ENCODE measurements at regions not wholly inside any gene's neighbourhood (a gene's known extent, or its start where the extent isn't known, plus 50 kb on each side); places are given as distances from the start of the nearest gene placed in this dataset.

DNA sequence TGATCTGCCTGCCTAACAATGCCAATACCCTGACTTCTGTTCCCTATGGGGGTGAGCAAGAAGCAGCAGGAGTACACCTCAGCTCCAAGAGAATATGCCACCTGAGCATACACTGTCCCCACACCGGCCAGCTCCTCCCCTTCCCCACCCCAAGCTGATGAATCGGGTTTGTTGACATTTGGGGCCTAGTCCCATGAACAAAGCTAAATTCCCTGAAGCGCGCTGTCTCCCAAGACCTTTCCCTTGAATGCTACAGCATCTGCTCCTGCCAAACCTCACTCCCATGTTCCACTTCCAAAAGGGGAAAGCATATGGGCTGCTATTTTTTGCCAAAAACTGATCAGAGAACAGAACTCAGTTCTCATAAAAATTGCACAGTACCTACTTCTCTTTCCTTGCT, 220.4 kb upstream of the CAMK1G start:
- no peak overlapping the region for H3K4me3 ChIP-seq
- TF ChIP-seq, protein P1, sequence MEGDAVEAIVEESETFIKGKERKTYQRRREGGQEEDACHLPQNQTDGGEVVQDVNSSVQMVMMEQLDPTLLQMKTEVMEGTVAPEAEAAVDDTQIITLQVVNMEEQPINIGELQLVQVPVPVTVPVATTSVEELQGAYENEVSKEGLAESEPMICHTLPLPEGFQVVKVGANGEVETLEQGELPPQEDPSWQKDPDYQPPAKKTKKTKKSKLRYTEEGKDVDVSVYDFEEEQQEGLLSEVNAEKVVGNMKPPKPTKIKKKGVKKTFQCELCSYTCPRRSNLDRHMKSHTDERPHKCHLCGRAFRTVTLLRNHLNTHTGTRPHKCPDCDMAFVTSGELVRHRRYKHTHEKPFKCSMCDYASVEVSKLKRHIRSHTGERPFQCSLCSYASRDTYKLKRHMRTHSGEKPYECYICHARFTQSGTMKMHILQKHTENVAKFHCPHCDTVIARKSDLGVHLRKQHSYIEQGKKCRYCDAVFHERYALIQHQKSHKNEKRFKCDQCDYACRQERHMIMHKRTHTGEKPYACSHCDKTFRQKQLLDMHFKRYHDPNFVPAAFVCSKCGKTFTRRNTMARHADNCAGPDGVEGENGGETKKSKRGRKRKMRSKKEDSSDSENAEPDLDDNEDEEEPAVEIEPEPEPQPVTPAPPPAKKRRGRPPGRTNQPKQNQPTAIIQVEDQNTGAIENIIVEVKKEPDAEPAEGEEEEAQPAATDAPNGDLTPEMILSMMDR (IDR thresholded peaks at IDR 0.05), result no peak
- no peaks in the 10 kb centered on the region for H3K36me3 ChIP-seq
- no peaks in the 10 kb centered on the region for H3K27me3 ChIP-seq (replicated peaks; ENCODE audit: insufficient read depth)
- H3K4me1 ChIP-seq (ENCODE audit: control insufficient read depth in 1 of 2, low read depth in 2 of 2), result no peaks in the 10 kb centered on the region
- ATAC-seq (ENCODE audit: insufficient number of reproducible peaks, low FRiP score, low read depth), result no peak
- DNase-seq (ENCODE audit: low spot score), result no peak
- H3K27ac ChIP-seq, result no peak overlapping the region
- H3K9me3 ChIP-seq, result no peaks in the 10 kb centered on the region

DNA sequence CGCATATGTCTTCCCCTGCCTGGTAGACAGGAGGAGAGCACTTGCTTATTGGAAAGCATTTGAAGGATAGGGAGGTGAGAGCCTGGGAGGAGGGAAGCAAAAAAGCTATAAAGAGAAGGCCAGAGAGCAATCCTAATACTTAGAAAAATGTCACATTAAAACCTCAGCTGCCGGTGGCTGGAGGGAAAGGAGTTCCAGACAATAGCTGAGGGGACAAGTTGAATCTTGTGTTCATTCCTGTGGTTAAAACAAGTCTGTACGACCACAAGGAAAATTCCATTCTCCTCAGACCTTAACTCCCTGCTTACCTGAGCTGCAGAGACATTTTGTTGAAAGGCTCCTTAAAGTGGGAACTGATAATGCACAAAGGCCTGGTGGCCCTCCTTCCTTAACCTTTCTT, 218.8 kb upstream of the CAMK1G start:
- Histone ChIP-seq H3K4me3 (no peak overlapping the region), H3K9me3 (no peaks in the 10 kb centered on the region), H3K27ac (no peak overlapping the region), H3K27me3 (replicated peaks; ENCODE audit: insufficient read depth) (no peaks in the 10 kb centered on the region), H3K4me1 (ENCODE audit: control insufficient read depth in 1 of 2, low read depth in 2 of 2) (no peaks in the 10 kb centered on the region), H3K36me3 (no peaks in the 10 kb centered on the region)
- no peak for ATAC-seq (ENCODE audit: insufficient number of reproducible peaks, low FRiP score, low read depth)
- DNase-seq (ENCODE audit: low spot score), result no peak
- TF ChIP-seq, protein P1 (IDR thresholded peaks at IDR 0.05), result no peak

DNA sequence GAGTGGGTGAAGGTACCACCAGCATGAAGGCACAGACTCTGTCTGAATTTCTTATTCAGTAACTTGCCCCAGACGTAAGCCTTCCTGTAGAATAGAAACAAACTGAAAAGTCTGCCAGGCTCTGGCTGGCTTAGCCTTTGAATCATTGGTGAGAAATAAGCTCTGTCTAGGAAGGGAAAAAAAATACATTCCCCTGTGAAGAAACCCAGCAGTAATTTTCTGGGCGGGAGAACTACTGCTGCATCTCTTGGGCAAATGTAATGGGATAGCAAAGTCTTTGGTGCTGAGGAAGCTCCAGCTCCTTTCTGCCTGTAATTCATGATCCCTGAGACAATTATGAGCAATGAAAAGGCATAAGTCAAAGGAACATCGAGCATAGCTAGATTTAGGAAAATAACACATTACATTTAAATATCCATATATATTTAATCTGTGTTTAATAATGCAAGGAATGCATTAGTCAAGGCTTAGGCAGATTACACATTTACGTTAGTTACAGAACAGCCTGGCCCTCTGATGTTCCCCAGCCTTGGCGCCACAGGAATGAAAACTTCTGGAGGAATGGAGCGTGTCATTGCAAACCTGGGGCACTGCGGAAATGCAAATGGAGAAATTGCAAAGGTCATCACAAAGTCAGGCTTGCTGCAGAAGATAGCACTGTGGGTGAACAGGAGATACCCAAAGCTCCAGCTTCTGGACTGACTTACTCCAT, 216.3 kb upstream of the CAMK1G start:
- Histone ChIP-seq H3K9me3 (no peaks in the 10 kb centered on the region), H3K27ac (no peak overlapping the region), H3K27me3 (replicated peaks; ENCODE audit: insufficient read depth) (no peaks in the 10 kb centered on the region), H3K36me3 (no peaks in the 10 kb centered on the region), H3K4me3 (no peak overlapping the region), H3K4me1 (ENCODE audit: control insufficient read depth in 1 of 2, low read depth in 2 of 2) (no peaks in the 10 kb centered on the region)
- DNase-seq (ENCODE audit: low spot score) (no peak), ATAC-seq (ENCODE audit: insufficient number of reproducible peaks, low FRiP score, low read depth) (no peak)
- TF ChIP-seq, protein P1 (IDR thresholded peaks at IDR 0.05), result no peak

DNA sequence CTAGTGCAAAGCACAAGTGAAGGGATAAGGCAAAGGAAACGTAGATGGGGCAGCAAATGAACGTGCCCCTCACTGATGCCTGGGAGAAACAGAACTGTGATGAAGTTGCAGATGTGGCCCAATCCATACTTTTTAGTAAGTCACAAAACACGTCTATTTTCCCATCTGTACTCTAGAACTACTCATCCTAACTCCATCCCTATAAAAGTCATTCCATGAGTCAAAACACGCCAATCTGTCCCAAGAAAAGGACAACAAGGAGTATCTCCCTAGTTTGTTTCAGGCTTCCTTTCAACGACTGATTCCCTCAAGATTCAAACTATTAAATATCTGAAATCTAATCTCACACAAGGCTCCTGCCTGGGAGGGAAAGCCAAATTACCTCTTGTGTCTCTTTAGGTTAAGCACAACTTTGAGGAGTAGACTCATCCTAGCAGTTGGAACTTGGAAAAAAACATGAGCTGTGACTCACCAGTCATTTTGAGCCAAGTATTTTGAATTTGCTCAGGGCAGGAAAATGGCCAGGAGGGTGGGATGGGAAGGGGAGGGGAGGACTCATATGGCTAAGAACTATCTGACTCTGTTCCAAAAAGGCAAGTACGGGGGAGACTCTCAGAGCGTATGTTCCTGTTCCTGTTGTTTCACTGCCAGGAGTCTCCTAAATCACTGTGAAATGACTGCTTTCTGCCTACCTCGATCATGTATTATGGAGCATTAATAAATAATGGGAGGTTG, 214.5 kb upstream of the CAMK1G start:
- H3K27ac ChIP-seq, result no peak overlapping the region
- TF ChIP-seq, protein P1 (IDR thresholded peaks at IDR 0.05), result no peak
- no peaks in the 10 kb centered on the region for H3K9me3 ChIP-seq
- ATAC-seq (ENCODE audit: insufficient number of reproducible peaks, low FRiP score, low read depth) (no peak), DNase-seq (ENCODE audit: low spot score) (no peak)
- H3K4me1 ChIP-seq (ENCODE audit: control insufficient read depth in 1 of 2, low read depth in 2 of 2), result no peaks in the 10 kb centered on the region
- H3K4me3 ChIP-seq, result no peak overlapping the region
- H3K36me3 ChIP-seq, result no peaks in the 10 kb centered on the region
- no peaks in the 10 kb centered on the region for H3K27me3 ChIP-seq (replicated peaks; ENCODE audit: insufficient read depth)

DNA sequence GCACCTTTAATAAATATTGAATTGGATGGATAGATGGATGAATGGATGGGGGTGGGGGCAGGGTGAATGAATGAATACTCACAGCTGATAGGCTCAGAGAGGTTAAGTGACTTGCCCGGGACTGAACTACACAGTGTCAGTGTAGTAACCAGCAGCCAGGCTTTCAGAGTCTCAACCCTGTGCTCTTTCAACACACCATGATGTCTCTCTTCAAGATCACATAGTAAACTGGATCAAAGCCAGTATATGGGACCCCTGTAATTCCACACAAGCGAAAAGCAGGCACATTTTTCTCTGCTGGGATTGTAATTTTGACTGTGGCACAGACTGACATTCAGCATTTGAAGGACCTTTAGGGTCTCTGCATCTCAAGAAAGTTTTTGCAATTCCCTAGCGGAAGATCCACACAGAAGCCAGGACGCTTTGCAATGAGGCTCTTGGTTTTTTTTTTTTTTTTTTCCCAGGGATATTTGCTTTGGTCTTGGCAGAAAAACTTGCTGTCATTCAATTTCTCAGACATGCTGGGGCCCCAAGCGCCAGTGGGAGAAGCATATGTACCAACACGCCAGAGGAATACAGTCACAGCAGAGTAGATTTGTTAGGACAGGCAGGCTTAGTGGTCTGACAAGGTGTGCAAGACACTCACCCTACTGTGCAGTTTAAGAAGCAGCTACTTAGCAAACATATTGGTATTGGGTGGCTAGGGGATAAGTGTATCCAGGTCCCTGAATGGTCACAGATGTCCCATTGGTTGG, 213.1 kb upstream of the CAMK1G start:
- DNase-seq (ENCODE audit: low spot score) (no peak), ATAC-seq (ENCODE audit: insufficient number of reproducible peaks, low FRiP score, low read depth) (no peak)
- Histone ChIP-seq H3K27ac (no peak overlapping the region), H3K4me1 (ENCODE audit: control insufficient read depth in 1 of 2, low read depth in 2 of 2) (no peaks in the 10 kb centered on the region), H3K27me3 (replicated peaks; ENCODE audit: insufficient read depth) (no peaks in the 10 kb centered on the region), H3K4me3 (no peak overlapping the region), H3K9me3 (no peaks in the 10 kb centered on the region), H3K36me3 (no peaks in the 10 kb centered on the region)
- TF ChIP-seq, protein P1 (IDR thresholded peaks at IDR 0.05), result no peak

All from thoracic aorta (tissue), 2 donors.